DMS 273 (cell line): ENCODE measurements at regions not wholly inside any gene's neighbourhood (a gene's known extent, or its start where the extent isn't known, plus 50 kb on each side); places are given as distances from the start of the nearest gene placed in this dataset.
"Not testable (repeated sequence)": the region's sequence is repeated elsewhere in the genome, so short reads cannot be mapped to it uniquely, and the experiment has no call there.

ENCODE experiments used
- DNase-seq: peaks from one replicate; lab custom pipeline; 2025; ENCODE audit not compliant: unreplicated experiment; lab: John Stamatoyannopoulos, UW

GRCh38 chr16:85527767-85528297, 85.3 kb upstream of the GSE1 start:
- no peak for DNase-seq

- DNase-seq = no peak
Measured at GRCh38 chr16:85528528-85529387, 84.4 kb upstream of the GSE1 start.

GRCh38 chr16:85529489-85530369, 83.4 kb upstream of the GSE1 start:
- no peak for DNase-seq

- DNase-seq = no peak
Measured at GRCh38 chr16:85530370-85530739, 82.8 kb upstream of the GSE1 start.

GRCh38 chr16:85531516-85531915, 81.6 kb upstream of the GSE1 start:
- DNase-seq = no peak

GRCh38 chr16:85532147-85532546, 81.0 kb upstream of the GSE1 start:
- no peak for DNase-seq

- DNase-seq = not testable (repeated sequence)
Measured at GRCh38 chr16:85533593-85533992, 79.5 kb upstream of the GSE1 start.

- no peak for DNase-seq
Measured at GRCh38 chr16:85534536-85535351, 78.4 kb upstream of the GSE1 start.

- DNase-seq = no peak
Measured at GRCh38 chr16:85535352-85536072, 77.6 kb upstream of the GSE1 start.

GRCh38 chr16:85536073-85536410, 77.1 kb upstream of the GSE1 start:
- no peak for DNase-seq

- no peak for DNase-seq
Measured at GRCh38 chr16:85536411-85537330, 76.5 kb upstream of the GSE1 start.

- DNase-seq = no peak
Measured at GRCh38 chr16:85537331-85537788, 75.8 kb upstream of the GSE1 start.

- DNase-seq = no peak
Measured at GRCh38 chr16:85537795-85538401, 75.2 kb upstream of the GSE1 start.

- no peak for DNase-seq
Measured at GRCh38 chr16:85539084-85539483, 74.0 kb upstream of the GSE1 start.

- DNase-seq = no peak
Measured at GRCh38 chr16:85539629-85540291, 73.4 kb upstream of the GSE1 start.

- DNase-seq = peak; percentile 44
Measured at GRCh38 chr16:85541181-85541580, 71.9 kb upstream of the GSE1 start.

- no peak for DNase-seq
Measured at GRCh38 chr16:85541619-85541979, 71.5 kb upstream of the GSE1 start.
